Neural progenitor cell (in vitro differentiated cells): ENCODE measurements at regions not wholly inside any gene's neighbourhood (a gene's known extent, or its start where the extent isn't known, plus 50 kb on each side); places are given as distances from the start of the nearest gene placed in this dataset.

ENCODE experiments used
- DNase-seq: peaks from one replicate; pipeline ENCODE4 v3.0.0-alpha.2; 2016; ENCODE audit warnings: low spot score
- H2AFZ ChIP-seq: fragments of 200-600 bp; sonication (generic); replicated peaks from 2 replicates; pipeline ENCODE4 v1.6.1; 2016; ENCODE audit warnings: antibody characterized with exemption
- H3F3A ChIP-seq: fragments of 200-600 bp; sonication (generic); 2 replicates; pipeline ENCODE4 v1.6.1; 2016; ENCODE audit warnings: antibody characterized with exemption, low read depth
- H3K27ac ChIP-seq: fragments of 200-600 bp; sonication (generic); 2 replicates; pipeline ENCODE4 v1.5.1; 2016; ENCODE audit warnings: mild to moderate bottlenecking
- H3K27me3 ChIP-seq: fragments of 200-600 bp; sonication (generic); 2 replicates; pipeline ENCODE4 v1.6.1; 2016; ENCODE audit warnings: mild to moderate bottlenecking, moderate library complexity
- H3K36me3 ChIP-seq: fragments of 200-600 bp; sonication (generic); 2 replicates; pipeline ENCODE4 v1.5.1; 2016
- H3K4me1 ChIP-seq: fragments of 200-600 bp; sonication (generic); 2 replicates; pipeline ENCODE4 v1.6.1; 2016; ENCODE audit warnings: mixed run types
- H3K4me2 ChIP-seq: fragments of 200-600 bp; sonication (generic); 2 replicates; pipeline ENCODE4 v1.6.1; 2016
- H3K4me3 ChIP-seq: fragments of 200-600 bp; sonication (generic); 2 replicates; pipeline ENCODE4 v1.5.1; 2016
- H3K79me2 ChIP-seq: fragments of 200-600 bp; sonication (generic); 2 replicates; pipeline ENCODE4 v1.6.1; 2016; ENCODE audit warnings: low read depth
- H3K9ac ChIP-seq: fragments of 200-600 bp; sonication (generic); 2 replicates; pipeline ENCODE4 v1.6.1; 2016
- H3K9me3 ChIP-seq: fragments of 200-600 bp; sonication (generic); 2 replicates; pipeline ENCODE4 v1.5.1; 2016; ENCODE audit warnings: low read depth
- H4K20me1 ChIP-seq: fragments of 200-600 bp; sonication (generic); 2 replicates; pipeline ENCODE4 v1.6.1; 2016; ENCODE audit warnings: low read depth
- H3K27ac Mint-ChIP-seq: 3 replicates; pipeline ENCODE4 v1.8.0; 2021; ENCODE audit warnings: mixed read lengths
- H3K27me3 Mint-ChIP-seq: 2 replicates; pipeline ENCODE4 v1.8.0; 2022; ENCODE audit warnings: low read depth, mild to moderate bottlenecking, inconsistent platforms, moderate library complexity, mixed read lengths; ENCODE audit not compliant: insufficient read depth
- H3K36me3 Mint-ChIP-seq: 3 replicates; pipeline ENCODE4 v1.8.0; 2021; ENCODE audit warnings: mixed read lengths
- H3K4me1 Mint-ChIP-seq: 3 replicates; pipeline ENCODE4 v1.8.0; 2021; ENCODE audit warnings: mixed read lengths
- H3K4me3 Mint-ChIP-seq: 3 replicates; pipeline ENCODE4 v1.8.0; 2021; ENCODE audit warnings: mild to moderate bottlenecking, moderate library complexity, mixed read lengths
- H3K9me3 Mint-ChIP-seq: 3 replicates; pipeline ENCODE4 v1.8.0; 2020; ENCODE audit warnings: mixed read lengths
- CTCF ChIP-seq: fragments of 200-600 bp; sonication (generic); IDR thresholded peaks from 2 replicates; pipeline ENCODE4 v1.5.1; 2017; ENCODE audit warnings: antibody characterized with exemption, mild to moderate bottlenecking
- EZH2 ChIP-seq: fragments of 200-600 bp; sonication (generic); IDR thresholded peaks from 2 replicates; pipeline ENCODE4 v1.6.1; 2017; ENCODE audit warnings: antibody characterized with exemption, mild to moderate bottlenecking, moderate library complexity
- EZH2phosphoT487 ChIP-seq: fragments of 200-600 bp; sonication (generic); IDR thresholded peaks from 2 replicates; pipeline ENCODE4 v1.6.1; 2017; ENCODE audit warnings: antibody characterized with exemption

DNA sequence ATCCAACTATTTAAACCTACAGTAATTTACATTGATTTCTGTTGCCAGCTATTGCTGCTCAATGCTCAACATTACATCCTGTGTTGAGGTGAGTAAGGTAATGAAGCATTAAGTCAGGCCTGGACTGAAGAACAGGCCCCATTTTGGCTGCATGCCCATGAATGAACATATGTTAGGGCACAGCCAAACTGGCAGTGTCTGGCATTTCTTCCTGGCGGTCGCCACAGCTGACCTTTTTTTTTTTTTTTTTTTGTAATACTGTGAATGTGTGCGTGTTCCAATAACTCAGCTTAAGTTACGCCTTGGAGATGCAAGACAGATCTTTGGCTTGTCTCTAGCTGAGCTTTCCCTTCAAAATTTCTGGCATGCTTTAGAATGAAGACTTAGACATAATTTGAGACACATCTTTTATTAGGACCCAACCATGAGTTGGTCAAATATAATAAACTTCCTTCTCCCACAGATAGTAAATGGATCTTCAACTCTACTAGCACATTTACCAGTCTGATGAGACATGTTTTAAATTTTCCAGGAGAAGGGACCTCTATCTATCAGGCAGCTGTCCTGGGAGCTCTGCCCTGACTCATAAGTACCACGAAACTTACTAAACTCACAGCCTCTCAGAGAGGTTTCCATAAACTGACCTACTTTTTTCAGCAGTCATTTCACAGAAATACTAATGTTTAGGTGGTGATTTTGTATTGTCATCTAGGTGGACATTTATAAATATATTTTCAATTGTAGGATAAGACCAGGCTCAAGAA lies 341.1 kb upstream of the RUNX1 start:
- no peaks in the 10 kb centered on the region for H3K79me2 ChIP-seq
- H3K27me3 ChIP-seq, result no peaks in the 10 kb centered on the region
- TF ChIP-seq EZH2phosphoT487 (no peak), CTCF (no peak), EZH2 (no peak)
- H3F3A ChIP-seq, result no peaks in the 10 kb centered on the region
- H3K4me1 Mint-ChIP-seq, result no peaks in the 10 kb centered on the region
- H3K27ac ChIP-seq, result no peak overlapping the region
- no peak overlapping the region for H2AFZ ChIP-seq
- H3K4me3 ChIP-seq, result no peak overlapping the region
- H3K4me3 Mint-ChIP-seq, result no peak overlapping the region
- peaks cover 2% of the 10 kb centered on the region for H3K9me3 Mint-ChIP-seq
- no peaks in the 10 kb centered on the region for H3K4me1 ChIP-seq
- no peaks in the 10 kb centered on the region for H4K20me1 ChIP-seq
- H3K27ac Mint-ChIP-seq, result no peak overlapping the region
- H3K9ac ChIP-seq, result no peak overlapping the region
- H3K36me3 Mint-ChIP-seq, result no peaks in the 10 kb centered on the region
- H3K4me2 ChIP-seq, result no peak overlapping the region
- no peak for DNase-seq
- peaks cover 5% of the 10 kb centered on the region for H3K27me3 Mint-ChIP-seq
- no peaks in the 10 kb centered on the region for H3K36me3 ChIP-seq
- no peaks in the 10 kb centered on the region for H3K9me3 ChIP-seq

- H3K9me3 Mint-ChIP-seq, result no peaks in the 10 kb centered on the region
- Histone ChIP-seq H3K4me2 (no peak overlapping the region), H3K4me1 (no peaks in the 10 kb centered on the region), H2AFZ (no peak overlapping the region), H3K79me2 (no peaks in the 10 kb centered on the region), H3K9ac (no peak overlapping the region), H3K27ac (no peak overlapping the region), H3K27me3 (no peaks in the 10 kb centered on the region), H3K36me3 (no peaks in the 10 kb centered on the region), H3K9me3 (no peaks in the 10 kb centered on the region), H3F3A (no peaks in the 10 kb centered on the region), H3K4me3 (no peak overlapping the region), H4K20me1 (no peaks in the 10 kb centered on the region)
- H3K4me3 Mint-ChIP-seq, result no peak overlapping the region
- TF ChIP-seq EZH2, result no peak
- TF ChIP-seq CTCF, result no peak
- no peak for TF ChIP-seq EZH2phosphoT487
- H3K4me1 Mint-ChIP-seq, result no peaks in the 10 kb centered on the region
- no peaks in the 10 kb centered on the region for H3K36me3 Mint-ChIP-seq
- no peak for DNase-seq
- no peak overlapping the region for H3K27ac Mint-ChIP-seq
- no peaks in the 10 kb centered on the region for H3K27me3 Mint-ChIP-seq
Observed at GRCh38 chr21:35386491-35387079, 337.5 kb upstream of the RUNX1 start.

DNA sequence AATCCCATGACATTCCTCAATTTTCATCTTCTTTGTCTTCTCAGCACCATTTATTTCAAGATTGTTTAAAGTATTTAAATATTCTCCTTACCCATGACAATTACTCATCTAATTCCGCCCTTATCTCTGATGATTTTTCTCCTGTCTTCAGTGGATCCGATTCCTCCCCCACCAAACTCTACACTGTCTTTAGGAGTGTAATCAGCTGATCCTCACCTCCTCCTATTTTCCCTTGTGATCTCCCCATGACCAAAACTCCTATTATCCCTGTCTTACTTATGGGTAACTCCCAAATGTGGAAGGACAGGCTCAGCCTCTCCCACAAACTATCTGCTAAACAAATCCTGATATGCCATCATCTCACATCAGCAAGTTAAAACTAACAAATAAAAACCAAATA lies 335.3 kb upstream of the RUNX1 start:
- Histone ChIP-seq H4K20me1 (no peaks in the 10 kb centered on the region), H3K9me3 (no peaks in the 10 kb centered on the region), H3K27ac (no peak overlapping the region), H3K9ac (no peak overlapping the region), H2AFZ (no peak overlapping the region), H3F3A (no peaks in the 10 kb centered on the region), H3K36me3 (no peaks in the 10 kb centered on the region), H3K4me2 (no peak overlapping the region), H3K4me3 (no peak overlapping the region), H3K27me3 (no peaks in the 10 kb centered on the region), H3K4me1 (no peaks in the 10 kb centered on the region), H3K79me2 (no peaks in the 10 kb centered on the region)
- H3K36me3 Mint-ChIP-seq, result no peaks in the 10 kb centered on the region
- H3K4me3 Mint-ChIP-seq, result no peak overlapping the region
- no peaks in the 10 kb centered on the region for H3K4me1 Mint-ChIP-seq
- H3K27ac Mint-ChIP-seq, result no peak overlapping the region
- TF ChIP-seq EZH2phosphoT487 (no peak), CTCF (no peak), EZH2 (no peak)
- H3K27me3 Mint-ChIP-seq, result no peaks in the 10 kb centered on the region
- H3K9me3 Mint-ChIP-seq, result no peaks in the 10 kb centered on the region
- DNase-seq, result no peak
